ENCODE measurements at regions not wholly inside any gene's neighbourhood (a gene's known extent, or its start where the extent isn't known, plus 50 kb on each side); places are given as distances from the start of the nearest gene placed in this dataset.
A peak's percentile ranks its signal among the peaks of the same experiment; 100 is the strongest.

- DNase-seq (ENCODE audit: extremely low read depth in 1 of 4, low spot score in 3 of 4) (peak in 1 of 4 experiments; percentile 13), ATAC-seq (peak; percentile 50), FAIRE-seq (peak; percentile 67)
- CTCF ChIA-PET (ENCODE audit: low intra/inter-chr PET ratio) = no interaction called here
- peak overlapping the region; percentile 64 for H2AFZ ChIP-seq (ENCODE audit: low read depth, low read length)
- H3K27me3 ChIP-seq (ENCODE audit: control insufficient read depth in 2 of 2, insufficient read depth in 2 of 2, low read length in 2 of 2) = no peaks in the 10 kb centered on the region
- H3K9me1 ChIP-seq (ENCODE audit: control insufficient read depth, insufficient read depth, low read length) = no peaks in the 10 kb centered on the region
- POLR2A ChIA-PET = no interaction called here
- H4K20me1 ChIP-seq (replicated peaks; ENCODE audit: control insufficient read depth, insufficient read depth, low read length) = no peaks in the 10 kb centered on the region
- WGBS (ENCODE audit: insufficient coverage, low coverage, missing lambda C conversion rate) = 21% methylated on average over 1 of the region's 1 CpG
- peaks cover 2 to 5% of the 10 kb centered on the region in 2 experiments; a peak in 2 of 5 replicates for H3K4me1 ChIP-seq (replicated peaks in 1 of 2; ENCODE audit: control insufficient read depth in 2 of 2, insufficient read depth in 2 of 2, low read length in 2 of 2)
- no peak overlapping the region for H3K27ac ChIP-seq (ENCODE audit: extremely low read depth, low read depth, low read length)
- intact Hi-C loops (cut with micrococcal nuclease) (no loop called here), in situ Hi-C loops (cut with MboI) (no loop called here)
- H3K9ac ChIP-seq (ENCODE audit: insufficient read depth in 1 of 2, low read depth in 2 of 2, low read length in 2 of 2) = no peak overlapping the region
- peaks cover 4% of the 10 kb centered on the region for H3K9me3 ChIP-seq (replicated peaks; ENCODE audit: control insufficient read depth, insufficient read depth, low read depth, low read length)
- BruUV-seq (replicated peaks) = no TSS peak
- no peak overlapping the region for H3K4me3 ChIP-seq
- no peaks in the 10 kb centered on the region for H3K79me2 ChIP-seq (ENCODE audit: control insufficient read depth, insufficient read depth, low read length)
- no peak overlapping the region for H3K4me2 ChIP-seq (ENCODE audit: insufficient read depth, low read length)
- TF ChIP-seq TBL1XR1 (IDR thresholded peaks at IDR 0.05; ENCODE audit: low read length in 2 of 2) (no peak), DPF2 (IDR thresholded peaks at IDR 0.05) (0 out of 2 replicates have a peak, but pooled peaks have one; percentile 12)
- no peaks in the 10 kb centered on the region for H3K36me3 ChIP-seq (ENCODE audit: control insufficient read depth, insufficient read depth, low read length)
Measured at GRCh38 chr11:98183034-98183433, 837.7 kb upstream of the CNTN5 start.

GRCh38 chr11:98185245-98185644, 835.5 kb upstream of the CNTN5 start:
- no TSS peak for BruUV-seq (replicated peaks)
- ATAC-seq = no peak
- POLR2A ChIA-PET = interaction anchor here (1.0 kb wide), 1 partner anchor 11 kb away, joined by 4 read pairs; no protein-coding TSS in a partner anchor
- H3K4me3 ChIP-seq = no peak overlapping the region
- no peaks in the 10 kb centered on the region for H4K20me1 ChIP-seq (replicated peaks; ENCODE audit: control insufficient read depth, insufficient read depth, low read length)
- H3K36me3 ChIP-seq (ENCODE audit: control insufficient read depth, insufficient read depth, low read length) = no peaks in the 10 kb centered on the region
- 81% methylated on average over 4 of the region's 16 CpGs for WGBS (ENCODE audit: insufficient coverage, low coverage, missing lambda C conversion rate)
- in situ Hi-C loops (cut with MboI) = no loop called here
- H3K9ac ChIP-seq (ENCODE audit: insufficient read depth in 1 of 2, low read depth in 2 of 2, low read length in 2 of 2) = no peak overlapping the region
- H3K27me3 ChIP-seq (ENCODE audit: control insufficient read depth in 2 of 2, insufficient read depth in 2 of 2, low read length in 2 of 2) = no peaks in the 10 kb centered on the region
- CTCF ChIA-PET (ENCODE audit: low intra/inter-chr PET ratio) = no interaction called here
- FAIRE-seq = no peak
- no peak for DNase-seq (ENCODE audit: extremely low read depth in 1 of 4, low spot score in 3 of 4)
- no peak overlapping the region for H3K4me2 ChIP-seq (ENCODE audit: insufficient read depth, low read length)
- peaks cover 2 to 5% of the 10 kb centered on the region in 2 experiments; a peak in 2 of 5 replicates for H3K4me1 ChIP-seq (replicated peaks in 1 of 2; ENCODE audit: control insufficient read depth in 2 of 2, insufficient read depth in 2 of 2, low read length in 2 of 2)
- no peaks in the 10 kb centered on the region for H3K9me1 ChIP-seq (ENCODE audit: control insufficient read depth, insufficient read depth, low read length)
- 0 out of 2 replicates have a peak, but pooled peaks have one; percentile 33 for TF ChIP-seq RBM14 (IDR thresholded peaks at IDR 0.05; ENCODE audit: borderline replicate concordance, insufficient read depth, low read depth, low read length)
- TF ChIP-seq KDM1A (IDR thresholded peaks at IDR 0.05) = no peak
- 0 out of 2 replicates have a peak, but pooled peaks have one; percentile 54 for TF ChIP-seq CHAMP1 (IDR thresholded peaks at IDR 0.05)
- no peak overlapping the region for H3K27ac ChIP-seq (ENCODE audit: extremely low read depth, low read depth, low read length)
- peaks cover 7% of the 10 kb centered on the region for H3K9me3 ChIP-seq (replicated peaks; ENCODE audit: control insufficient read depth, insufficient read depth, low read depth, low read length)
- H3K79me2 ChIP-seq (ENCODE audit: control insufficient read depth, insufficient read depth, low read length) = no peaks in the 10 kb centered on the region
- intact Hi-C loops (cut with micrococcal nuclease) = no loop called here
- H2AFZ ChIP-seq (ENCODE audit: low read depth, low read length) = no peak overlapping the region

Data from K562 (cell line).